HepG2 (cell line): ENCODE measurements at regions not wholly inside any gene's neighbourhood (a gene's known extent, or its start where the extent isn't known, plus 50 kb on each side); places are given as distances from the start of the nearest gene placed in this dataset.

Experiments used
- ATAC-seq: fragments of 200-7000 bp; cut with Tn5 transposase; 3 replicates; pipeline ENCODE4 v1.9.1; 2020; ENCODE audit warnings: mild to moderate bottlenecking, moderate library complexity
- BruUV-seq: library from RNA; stranded (reverse); fragments of 400-500 nt; replicated peaks from 2 replicates; lab custom pipeline; 2021; lab: Mats Ljungman, UMichigan
- CTCF ChIA-PET: fragments of 300-600 bp; formaldehyde crosslinking; extraction: SDS; loops from one replicate; lab custom pipeline; 2021; ENCODE audit warnings: low total read pairs, inconsistent platforms, low intra/inter-chr PET ratio; lab: Yijun Ruan, JAX
- POLR2A ChIA-PET: fragments of 350-600 bp; sonication (Branson Sonifier 250); formaldehyde crosslinking; loops from one replicate; lab custom pipeline; 2020; ENCODE audit warnings: antibody characterized with exemption, inconsistent platforms; lab: Yijun Ruan, JAX
- DNase-seq: peaks from one replicate; pipeline ENCODE4 v3.0.0-alpha.2; 2015; ENCODE audit warnings: low spot score
- FAIRE-seq: peaks from 3 replicates; lab custom pipeline; 2011; peaks lifted over from hg19 to GRCh38; lab: Jason Lieb, UNC
- H2AFZ ChIP-seq: one replicate; pipeline ENCODE4 v1.6.1; 2011; ENCODE audit warnings: low read length, inconsistent platforms
- H3K27ac ChIP-seq: fragments of 300-600 bp; 3 replicates; pipeline ENCODE4 v1.8.0; 2011; ENCODE audit warnings: mixed run types, mild to moderate bottlenecking, mixed read lengths, low read length, inconsistent platforms; ENCODE audit not compliant: insufficient read depth; ENCODE audit errors: extremely low read length
- H3K27me3 ChIP-seq, 2 experiments: fragments of 200-600 bp in 1 of 2; 2 replicates in 1 of 2; 3 replicates in 1 of 2; pipeline versions ENCODE4 v1.6.0 to v1.8.0; 2011; ENCODE audit warnings: low read length in 2 of 2, mild to moderate bottlenecking in 2 of 2, moderate library complexity in 2 of 2, inconsistent platforms in 1 of 2; ENCODE audit not compliant: insufficient read depth in 2 of 2, control insufficient read depth in 1 of 2
- H3K36me3 ChIP-seq, 2 experiments: fragments of 200-600 bp in 1 of 2; replicated peaks in 1 of 2; 2 replicates in 1 of 2; 3 replicates in 1 of 2; pipeline versions ENCODE4 v1.5.1 to v1.8.0; 2011; ENCODE audit warnings: low read length in 2 of 2, inconsistent platforms in 1 of 2; ENCODE audit not compliant: insufficient read depth in 2 of 2, control insufficient read depth in 1 of 2
- H3K4me1 ChIP-seq: 2 replicates; pipeline ENCODE4 v1.5.1; 2012; ENCODE audit warnings: low read length, inconsistent platforms; ENCODE audit not compliant: insufficient read depth
- H3K4me2 ChIP-seq: 2 replicates; pipeline ENCODE4 v1.6.0; 2011; ENCODE audit warnings: low read depth, low read length, inconsistent platforms
- H3K4me3 ChIP-seq, 3 experiments: fragments of 200-600 bp in 1 of 3; sonication (generic), shearing (Covaris generic) in 1 of 3; replicated peaks in 1 of 3; 2 replicates each; pipeline ENCODE4 v1.5.1; 2011 to 2016; ENCODE audit warnings: low read length in 3 of 3, inconsistent platforms in 2 of 3, low read depth in 2 of 3, mild to moderate bottlenecking in 2 of 3, control low read depth in 1 of 3, mixed read lengths in 1 of 3; ENCODE audit not compliant: insufficient read depth in 1 of 3
- H3K79me2 ChIP-seq: one replicate; pipeline ENCODE4 v1.6.1; 2011; ENCODE audit warnings: low read length, inconsistent platforms; ENCODE audit not compliant: insufficient read depth
- H3K9ac ChIP-seq: 2 replicates; pipeline ENCODE4 v1.6.0; 2011; ENCODE audit warnings: mild to moderate bottlenecking, low read depth, low read length, inconsistent platforms; ENCODE audit not compliant: insufficient read depth
- H3K9me3 ChIP-seq: 2 replicates; pipeline ENCODE4 v1.5.1; 2012; ENCODE audit warnings: mild to moderate bottlenecking, low read length
- H4K20me1 ChIP-seq: 2 replicates; pipeline ENCODE4 v1.6.0; 2011; ENCODE audit warnings: inconsistent platforms, mild to moderate bottlenecking, low read length, moderate library complexity; ENCODE audit not compliant: insufficient read depth
- DZIP1 ChIP-seq: sonication (generic); formaldehyde crosslinking; IDR thresholded peaks from 2 replicates; pipeline ENCODE4 v1.5.0; 2020; ENCODE audit warnings: mild to moderate bottlenecking, missing genetic modification reagents
- GMEB2 ChIP-seq: IDR thresholded peaks from 2 replicates; pipeline ENCODE4 v1.6.1; 2016; ENCODE audit warnings: missing biosample characterization, missing genetic modification reagents, low read depth
- SKIL ChIP-seq: sonication (generic); formaldehyde crosslinking; IDR thresholded peaks from 2 replicates; pipeline ENCODE4 v1.8.0; 2022; ENCODE audit warnings: missing genetic modification reagents, mild to moderate bottlenecking, moderate library complexity, borderline replicate concordance
- SMC3 ChIP-seq: IDR thresholded peaks from 2 replicates; pipeline ENCODE4 v1.6.1; 2011; ENCODE audit warnings: low read length, improper control_type of control experiment
- SRSF9 ChIP-seq: fragments of 200-400 bp; formaldehyde crosslinking; IDR thresholded peaks from 2 replicates; pipeline ENCODE4 v1.6.1; 2018; ENCODE audit warnings: borderline replicate concordance, mild to moderate bottlenecking, low read depth, low read length; ENCODE audit not compliant: insufficient read depth, poor library complexity, severe bottlenecking
- SSRP1 ChIP-seq: IDR thresholded peaks from 2 replicates; pipeline ENCODE4 v1.6.1; 2016; ENCODE audit warnings: control low read depth
- STAG1 ChIP-seq: sonication (generic); formaldehyde crosslinking; IDR thresholded peaks from 2 replicates; pipeline ENCODE4 v1.4.0; 2020; ENCODE audit warnings: missing genetic modification reagents
- ZNF232 ChIP-seq: sonication (generic); formaldehyde crosslinking; IDR thresholded peaks from 2 replicates; pipeline ENCODE4 v1.4.0; 2020; ENCODE audit warnings: missing genetic modification reagents, borderline replicate concordance
- ZNF660 ChIP-seq: sonication (generic); formaldehyde crosslinking; IDR thresholded peaks from 2 replicates; pipeline ENCODE4 v1.5.1; 2020; ENCODE audit warnings: mild to moderate bottlenecking, low read depth, missing genetic modification reagents, borderline replicate concordance
- ZNF816 ChIP-seq: sonication (generic); formaldehyde crosslinking; IDR thresholded peaks from 2 replicates; pipeline ENCODE4 v1.8.0; 2022; ENCODE audit warnings: missing genetic modification reagents, mild to moderate bottlenecking, borderline replicate concordance
- WGBS: methylation state at CpG from one replicate; pipeline ENCODE4 v1.1.6; 2017; ENCODE audit warnings: low lambda C conversion rate; 5-methylcytosine and 5-hydroxymethylcytosine counted together
- in situ Hi-C: cut with HindIII; loops from 2 replicates; pipeline ENCODE4 v1.10.0; 2017; ENCODE audit warnings: low pct_unique_long_range_greater_than_20kb; ENCODE audit not compliant: extremely low pct_ligation_motif_present
- intact Hi-C: fragments of 100-400 bp; cut with micrococcal nuclease; formaldehyde crosslinking; loops from one replicate; pipeline ENCODE4 v1.10.0; 2022; ENCODE audit not compliant: unreplicated experiment

GRCh38 chr5:61931236-61931635 is 374.8 kb upstream of the KIF2A start:
- in situ Hi-C loops (loop anchor here (25.0 kb wide), 1 partner anchor 969 kb away; no protein-coding TSS in a partner anchor), intact Hi-C loops (loop anchor here (5.0 to 10.0 kb wide), 5 partner anchors 164 to 1256 kb away; no protein-coding TSS in a partner anchor)
- Histone ChIP-seq H2AFZ (no peak overlapping the region), H3K27ac (no peak overlapping the region), H3K9me3 (no peaks in the 10 kb centered on the region), H4K20me1 (no peaks in the 10 kb centered on the region; the same call in 1 of the 2 replicates), H3K9ac (no peak overlapping the region), H3K27me3 (no peaks in the 10 kb centered on the region), H3K4me3 (no peak overlapping the region), H3K79me2 (no peaks in the 10 kb centered on the region), H3K4me2 (no peak overlapping the region), H3K4me1 (no peaks in the 10 kb centered on the region), H3K36me3 (no peaks in the 10 kb centered on the region)
- DNase-seq, result no peak
- no TSS peak for BruUV-seq
- ChIA-PET POLR2A (no interaction called here), CTCF (no interaction called here)
- no peak for FAIRE-seq
- no peak for ATAC-seq
- TF ChIP-seq SRSF9, result no peak
- TF ChIP-seq GMEB2 (CRISPR knock-in tag), result no peak
- TF ChIP-seq ZNF816 (CRISPR knock-in tag), result no peak

GRCh38 chr5:61933787-61934626 is 372.0 kb upstream of the KIF2A start:
- no peaks in the 10 kb centered on the region for H3K9me3 ChIP-seq
- intact Hi-C loops (loop anchor here (5.0 to 10.0 kb wide), 5 partner anchors 167 to 1259 kb away; no protein-coding TSS in a partner anchor), in situ Hi-C loops (loop anchor here (25.0 kb wide), 1 partner anchor 972 kb away; no protein-coding TSS in a partner anchor)
- H3K27ac ChIP-seq, result no peak overlapping the region
- peak; percentile 87 for ATAC-seq
- no peaks in the 10 kb centered on the region for H3K36me3 ChIP-seq
- no peaks in the 10 kb centered on the region for H3K79me2 ChIP-seq
- no peak overlapping the region for H2AFZ ChIP-seq
- ChIA-PET POLR2A (no interaction called here), CTCF (interaction anchor here (1.1 kb wide), 1 partner anchor 975 kb away, joined by 3 read pairs; no protein-coding TSS in a partner anchor)
- DNase-seq, result peak; percentile 44
- no TSS peak for BruUV-seq
- no peaks in the 10 kb centered on the region for H3K27me3 ChIP-seq
- H3K9ac ChIP-seq, result no peak overlapping the region
- FAIRE-seq, result peak; percentile 61
- no peaks in the 10 kb centered on the region for H3K4me1 ChIP-seq
- H3K4me2 ChIP-seq, result no peak overlapping the region
- WGBS, result 24% methylated on average over 4 of the region's 4 CpGs
- H3K4me3 ChIP-seq, result no peak overlapping the region
- H4K20me1 ChIP-seq, result no peaks in the 10 kb centered on the region; the same call in 1 of the 2 replicates
- TF ChIP-seq SMC3 (peak; percentile 53; the same call in 1 of the 2 replicates), SKIL (CRISPR knock-in tag) (no peak), DZIP1 (no peak), SSRP1 (CRISPR knock-in tag) (no peak), STAG1 (CRISPR knock-in tag) (peak; percentile 84), ZNF232 (CRISPR knock-in tag) (no peak), ZNF660 (CRISPR knock-in tag) (no peak)
